ENCODE measurements at regions not wholly inside any gene's neighbourhood (a gene's known extent, or its start where the extent isn't known, plus 50 kb on each side); places are given as distances from the start of the nearest gene placed in this dataset.

GRCh38 chr14:62062645-62063044, 300.4 kb downstream of the SNAPC1 start:
- TF ChIP-seq CTCF (conservative IDR thresholded peaks at IDR 0.05; ENCODE audit: low read depth, low read length) (no peak), POLR2A (IDR thresholded peaks at IDR 0.05; ENCODE audit: low read depth, low read length) (no peak), USF2 (IDR thresholded peaks at IDR 0.05; ENCODE audit: low read depth, low read length) (no peak), MAZ (IDR thresholded peaks at IDR 0.05; ENCODE audit: borderline replicate concordance, low read depth, low read length) (no peak), RCOR1 (IDR thresholded peaks at IDR 0.05; ENCODE audit: insufficient replicate concordance, low read length) (no peak), FOS (IDR thresholded peaks at IDR 0.05; ENCODE audit: low read depth, low read length) (no peak), SMC3 (IDR thresholded peaks at IDR 0.05; ENCODE audit: low read depth, low read length) (no peak)

Data from IMR-90 (cell line).